GM12872 (cell line): ENCODE measurements at regions not wholly inside any gene's neighbourhood (a gene's known extent, or its start where the extent isn't known, plus 50 kb on each side); places are given as distances from the start of the nearest gene placed in this dataset.

Experiments used
- TF ChIP-seq, protein P1 (sequence below): IDR thresholded peaks from 3 replicates; pipeline ENCODE4 v1.5.1; 2011; ENCODE audit warnings: low read depth, mild to moderate bottlenecking, low read length, moderate library complexity; ENCODE audit not compliant: insufficient read depth

DNA sequence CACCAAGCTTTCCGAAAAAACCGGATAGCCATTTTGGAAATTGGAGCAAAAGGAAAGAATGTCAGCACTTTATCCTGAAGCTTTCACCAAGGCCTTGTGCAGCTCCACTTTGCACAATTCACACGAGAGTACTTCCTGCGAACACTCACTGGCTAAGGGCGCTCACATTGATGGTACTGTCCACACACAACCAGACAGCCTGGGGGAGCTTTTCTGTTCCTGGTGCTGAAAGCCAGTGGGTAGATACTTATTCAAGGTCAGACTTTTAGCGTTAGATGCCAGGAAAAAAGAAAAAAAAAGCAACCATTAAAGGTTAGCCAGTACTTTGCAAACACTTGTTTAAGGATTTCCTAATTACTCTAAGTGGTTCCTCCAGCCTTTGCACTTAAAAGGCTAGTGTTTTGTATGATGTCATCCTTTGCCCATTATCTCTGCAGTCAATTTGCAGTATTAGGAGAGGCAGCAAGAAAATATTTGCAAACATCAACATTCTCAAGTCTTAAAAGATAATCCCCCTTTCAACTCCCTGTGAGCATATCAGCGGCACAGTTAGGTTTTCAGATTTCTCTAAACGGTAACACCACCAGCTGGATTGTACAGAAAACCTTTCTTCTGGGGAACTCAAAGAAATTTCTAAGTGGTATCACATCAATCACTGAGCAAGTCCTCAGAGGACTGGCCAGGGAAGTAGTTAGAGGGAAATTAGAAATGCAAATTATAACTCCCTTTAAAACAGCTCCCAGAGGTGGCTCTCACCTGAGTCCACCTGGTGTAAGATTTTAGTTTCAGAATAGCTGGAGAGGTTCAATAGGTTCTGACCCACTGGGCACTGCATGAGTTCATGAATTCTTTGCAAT, 243.4 kb upstream of the IRX5 start:
- TF ChIP-seq, protein P1, sequence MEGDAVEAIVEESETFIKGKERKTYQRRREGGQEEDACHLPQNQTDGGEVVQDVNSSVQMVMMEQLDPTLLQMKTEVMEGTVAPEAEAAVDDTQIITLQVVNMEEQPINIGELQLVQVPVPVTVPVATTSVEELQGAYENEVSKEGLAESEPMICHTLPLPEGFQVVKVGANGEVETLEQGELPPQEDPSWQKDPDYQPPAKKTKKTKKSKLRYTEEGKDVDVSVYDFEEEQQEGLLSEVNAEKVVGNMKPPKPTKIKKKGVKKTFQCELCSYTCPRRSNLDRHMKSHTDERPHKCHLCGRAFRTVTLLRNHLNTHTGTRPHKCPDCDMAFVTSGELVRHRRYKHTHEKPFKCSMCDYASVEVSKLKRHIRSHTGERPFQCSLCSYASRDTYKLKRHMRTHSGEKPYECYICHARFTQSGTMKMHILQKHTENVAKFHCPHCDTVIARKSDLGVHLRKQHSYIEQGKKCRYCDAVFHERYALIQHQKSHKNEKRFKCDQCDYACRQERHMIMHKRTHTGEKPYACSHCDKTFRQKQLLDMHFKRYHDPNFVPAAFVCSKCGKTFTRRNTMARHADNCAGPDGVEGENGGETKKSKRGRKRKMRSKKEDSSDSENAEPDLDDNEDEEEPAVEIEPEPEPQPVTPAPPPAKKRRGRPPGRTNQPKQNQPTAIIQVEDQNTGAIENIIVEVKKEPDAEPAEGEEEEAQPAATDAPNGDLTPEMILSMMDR = no peak

DNA sequence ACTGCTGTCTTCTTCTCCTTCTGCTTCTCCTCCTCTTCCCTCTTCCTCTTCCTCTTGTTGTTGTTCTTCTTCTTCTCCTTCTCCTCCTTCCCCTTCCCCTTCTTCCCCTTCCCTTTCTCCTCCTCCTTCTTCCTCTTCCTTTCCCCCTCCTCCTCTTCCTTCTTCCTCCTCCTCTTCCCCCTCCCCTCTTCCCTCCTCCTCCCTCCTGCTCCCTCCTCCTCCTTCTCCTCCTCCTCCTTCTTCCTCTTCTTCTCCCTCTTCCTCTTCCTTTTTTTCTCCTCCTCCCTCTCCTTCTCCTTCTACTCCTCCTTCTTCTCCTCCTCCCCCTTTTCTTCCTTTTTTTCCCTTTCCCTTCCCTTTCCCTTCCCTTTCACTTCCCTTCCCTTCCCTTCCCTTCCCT, 245.0 kb upstream of the IRX5 start:
- TF ChIP-seq, protein P1 = no peak

DNA sequence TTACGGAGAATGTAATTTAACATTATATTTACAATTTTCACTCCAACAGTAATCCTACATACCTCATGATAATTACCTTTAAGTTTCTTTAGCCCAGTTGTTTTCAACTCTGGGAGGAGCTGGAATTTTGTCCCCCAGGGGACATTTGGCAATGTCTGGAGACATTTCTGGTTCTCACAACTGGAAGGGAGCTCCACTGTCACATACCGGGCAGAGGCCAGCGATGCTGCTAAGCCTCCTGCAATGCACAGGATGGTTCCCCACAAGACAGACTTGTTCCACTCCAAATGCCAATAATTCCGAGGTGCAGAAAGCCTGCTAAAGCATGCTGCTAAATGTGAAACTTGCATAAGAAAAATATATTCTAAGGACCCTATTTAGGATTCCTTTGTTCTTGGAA, 251.1 kb upstream of the IRX5 start:
- TF ChIP-seq, protein P1 = no peak

DNA sequence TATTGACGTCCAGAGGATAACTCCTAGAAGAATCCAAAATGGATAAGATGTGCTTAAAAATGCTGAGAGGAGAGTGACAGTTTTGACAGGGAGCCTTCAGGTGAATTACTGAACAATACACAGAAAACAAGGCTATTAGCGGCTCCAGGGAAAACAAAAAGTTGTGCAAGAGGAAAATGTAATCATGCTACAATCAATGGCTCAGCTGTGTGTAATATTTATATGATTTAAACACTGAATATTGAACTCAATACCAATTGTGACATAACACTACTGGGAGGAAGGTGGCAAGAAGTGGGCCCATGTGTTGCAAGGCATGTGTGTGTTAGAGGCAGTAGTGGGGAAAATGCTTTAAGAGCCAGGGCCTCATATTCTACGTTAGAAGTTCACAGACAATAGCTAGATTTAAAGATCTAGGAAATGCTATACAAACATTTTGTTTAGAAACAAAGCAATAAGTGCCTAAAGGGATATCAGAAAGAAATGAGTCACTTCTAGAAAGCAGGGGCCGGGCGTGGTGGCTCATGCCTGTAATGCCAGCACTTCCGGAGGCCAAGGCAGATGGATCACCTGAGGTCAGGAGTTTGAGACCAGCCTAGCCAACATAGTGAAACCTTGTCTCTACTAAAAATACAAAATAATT, 253.2 kb upstream of the IRX5 start:
- TF ChIP-seq, protein P1 = no peak

DNA sequence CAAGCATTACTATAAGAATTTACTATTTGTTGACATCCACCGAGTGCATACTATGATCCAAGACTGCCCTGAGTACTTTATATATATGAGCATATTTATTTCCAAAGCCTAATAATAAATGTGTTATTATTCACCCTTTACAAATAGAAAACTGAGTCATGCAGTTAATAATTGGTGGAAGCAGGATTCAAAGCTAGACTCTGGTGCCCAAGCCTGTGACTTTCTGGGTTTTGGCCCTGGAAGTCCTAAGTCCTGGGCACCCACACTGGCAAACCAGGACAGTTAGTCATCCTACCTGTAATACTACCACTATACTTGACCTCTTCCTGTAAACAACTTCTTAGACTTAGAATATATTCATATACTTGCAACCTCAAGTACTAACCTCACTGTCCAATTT, 257.4 kb upstream of the IRX5 start:
- TF ChIP-seq, protein P1 = no peak

DNA sequence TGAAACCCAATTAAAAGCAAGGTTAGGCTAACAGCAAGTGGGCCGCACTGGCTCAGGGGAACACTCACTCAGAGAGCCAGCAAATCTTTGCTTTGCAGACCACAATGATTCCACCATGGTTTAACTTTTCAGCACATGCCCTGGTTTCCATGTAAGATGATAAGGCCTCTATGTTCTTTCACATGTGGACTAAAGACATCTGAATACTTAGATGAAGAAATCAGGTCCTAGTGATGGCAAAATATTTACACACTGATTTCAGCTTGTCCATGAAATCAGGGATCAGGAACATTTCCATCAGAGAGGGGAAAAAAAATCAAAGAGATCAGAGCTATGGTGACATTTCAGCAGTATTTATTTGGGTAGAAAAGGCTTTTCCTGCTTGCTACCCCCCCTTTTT, 258.2 kb upstream of the IRX5 start:
- TF ChIP-seq, protein P1 = no peak

DNA sequence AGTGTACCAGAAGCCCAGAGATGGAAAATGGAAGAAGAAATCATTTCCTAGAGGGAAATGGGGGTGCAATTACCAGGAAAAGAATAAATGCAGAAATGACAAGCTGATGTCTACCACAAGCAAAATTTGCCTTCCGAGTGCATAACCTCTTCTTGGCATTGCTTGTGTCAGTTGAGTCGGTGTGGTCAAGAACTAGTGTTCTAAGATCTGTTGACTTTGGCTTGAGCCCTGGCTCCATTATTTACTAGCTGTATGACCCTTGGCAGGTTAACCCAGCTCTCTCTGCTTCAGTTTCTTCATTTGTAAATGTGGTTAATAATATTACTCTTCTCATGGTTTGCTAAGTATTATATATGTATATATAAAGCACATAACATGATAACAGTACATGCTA, 273.0 kb upstream of the IRX5 start:
- TF ChIP-seq, protein P1 = no peak
